Fibroblast of skin of left biceps (primary cell): ENCODE measurements at regions not wholly inside any gene's neighbourhood (a gene's known extent, or its start where the extent isn't known, plus 50 kb on each side); places are given as distances from the start of the nearest gene placed in this dataset.
"Not testable (repeated sequence)": the region's sequence is repeated elsewhere in the genome, so short reads cannot be mapped to it uniquely, and the experiment has no call there.

ENCODE experiments used
- DNase-seq, 2 experiments: peaks; one replicate each; pipeline ENCODE4 v3.0.0-alpha.2; 2013; ENCODE audit warnings: low read depth in 2 of 2

- not testable (repeated sequence) for DNase-seq
These were observed 198.1 kb upstream of the WSB1 start for GRCh38 chr17:27095821-27096220.

GRCh38 chr17:27099266-27099665 is 194.6 kb upstream of the WSB1 start:
- DNase-seq = not testable (repeated sequence)

- not testable (repeated sequence) for DNase-seq
These were observed 189.2 kb upstream of the WSB1 start for GRCh38 chr17:27104605-27105221.

GRCh38 chr17:27105636-27106035 is 188.3 kb upstream of the WSB1 start:
- no peak for DNase-seq

- no peak for DNase-seq
These were observed 187.4 kb upstream of the WSB1 start for GRCh38 chr17:27106347-27106981.

- DNase-seq = no peak
These were observed 186.9 kb upstream of the WSB1 start for GRCh38 chr17:27106982-27107360.

GRCh38 chr17:27107386-27108328 is 186.3 kb upstream of the WSB1 start:
- not testable (repeated sequence) for DNase-seq

- no peak for DNase-seq
These were observed 184.6 kb upstream of the WSB1 start for GRCh38 chr17:27109346-27109745.

- no peak for DNase-seq
These were observed 140.9 kb upstream of the WSB1 start for GRCh38 chr17:27153005-27153404.

- no peak for DNase-seq
These were observed 138.0 kb upstream of the WSB1 start for GRCh38 chr17:27155866-27156265.

GRCh38 chr17:27157297-27157696 is 136.6 kb upstream of the WSB1 start:
- DNase-seq = no peak

- no peak for DNase-seq
These were observed 136.0 kb upstream of the WSB1 start for GRCh38 chr17:27157898-27158297.

GRCh38 chr17:27158382-27158781 is 135.5 kb upstream of the WSB1 start:
- DNase-seq = no peak

- no peak for DNase-seq
These were observed 113.6 kb upstream of the WSB1 start for GRCh38 chr17:27180322-27180721.

GRCh38 chr17:27181379-27181925 is 112.5 kb upstream of the WSB1 start:
- DNase-seq = not testable (repeated sequence)

GRCh38 chr17:27181935-27182334 is 112.0 kb upstream of the WSB1 start:
- no peak for DNase-seq

GRCh38 chr17:27197505-27197904 is 96.4 kb upstream of the WSB1 start:
- not testable (repeated sequence) for DNase-seq

- no peak for DNase-seq
These were observed 94.0 kb upstream of the WSB1 start for GRCh38 chr17:27199948-27200347.

- DNase-seq = no peak
These were observed 93.4 kb upstream of the WSB1 start for GRCh38 chr17:27200476-27200875.

- DNase-seq = no peak
These were observed 90.7 kb upstream of the WSB1 start for GRCh38 chr17:27203241-27203640.

- no peak for DNase-seq
These were observed 87.5 kb upstream of the WSB1 start for GRCh38 chr17:27206447-27206846.

- no peak for DNase-seq
These were observed 86.8 kb upstream of the WSB1 start for GRCh38 chr17:27207073-27207513.
